ENCODE measurements at regions not wholly inside any gene's neighbourhood (a gene's known extent, or its start where the extent isn't known, plus 50 kb on each side); places are given as distances from the start of the nearest gene placed in this dataset.
"Not testable (repeated sequence)": the region's sequence is repeated elsewhere in the genome, so short reads cannot be mapped to it uniquely, and the experiment has no call there.

DNA sequence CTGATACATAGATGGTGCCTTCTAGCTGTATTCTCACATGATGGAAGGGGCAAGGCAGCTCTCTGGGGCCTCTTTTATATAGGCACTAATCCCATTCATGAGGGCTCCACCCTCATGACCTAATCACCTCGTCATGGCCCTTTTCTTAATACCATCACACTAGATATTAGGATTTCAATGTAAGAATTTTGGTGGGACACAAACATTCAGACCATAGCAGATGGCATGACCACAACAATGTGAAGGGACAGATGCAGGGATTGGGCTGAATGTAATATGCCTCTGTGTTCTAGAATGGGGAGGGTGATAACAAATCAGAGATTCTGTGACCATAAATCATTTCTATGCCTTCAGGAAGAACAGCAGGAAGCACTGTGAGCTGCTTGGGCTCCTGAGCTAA is 145.8 kb downstream of the LCA5 start:
- FAIRE-seq, result no peak

GRCh38 chr6:79385893-79386292 is 151.3 kb downstream of the LCA5 start:
- no peak for FAIRE-seq

DNA sequence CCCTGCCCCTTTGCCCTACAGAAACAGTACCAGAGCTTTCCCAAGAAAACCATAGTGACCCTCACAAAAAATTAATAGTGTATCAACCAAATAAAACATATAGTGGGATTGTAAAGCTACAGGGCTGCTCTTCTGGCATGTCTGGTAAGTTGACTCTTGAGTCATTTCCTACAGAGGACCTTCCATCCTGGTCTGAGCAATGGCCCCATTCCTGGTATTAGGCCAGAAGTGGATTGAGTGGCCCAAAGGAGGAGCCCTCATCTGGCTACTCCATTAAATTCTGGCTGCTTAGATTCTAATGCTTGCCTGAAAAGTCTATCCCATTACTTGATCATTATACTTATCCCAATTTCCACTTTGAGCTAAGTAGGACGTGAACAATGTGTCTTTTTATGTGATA is 150.9 kb upstream of the HMGN3 start:
- no peak for FAIRE-seq

- no peak for FAIRE-seq
Observed at GRCh38 chr6:79384845-79385244, 150.4 kb upstream of the HMGN3 start.

DNA sequence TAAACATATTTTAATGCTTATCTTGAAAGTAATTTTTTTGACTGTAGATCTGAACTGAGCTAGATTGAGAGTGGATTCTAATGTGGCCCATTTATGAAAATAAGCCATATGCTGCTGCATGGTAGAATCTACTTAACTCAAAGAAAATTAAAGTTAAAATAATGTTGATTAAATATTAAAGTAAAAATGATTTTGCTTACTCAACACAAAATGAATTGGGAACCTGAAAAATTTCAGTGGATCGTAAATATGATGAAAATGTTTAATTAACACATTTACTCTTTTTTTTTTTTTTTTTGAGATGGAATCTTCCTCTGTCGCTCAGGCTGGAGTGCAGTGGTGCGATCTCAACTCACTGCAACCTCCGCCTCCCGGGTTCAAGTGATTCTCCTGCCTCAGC is 144.5 kb upstream of the HMGN3 start:
- no peak for FAIRE-seq

DNA sequence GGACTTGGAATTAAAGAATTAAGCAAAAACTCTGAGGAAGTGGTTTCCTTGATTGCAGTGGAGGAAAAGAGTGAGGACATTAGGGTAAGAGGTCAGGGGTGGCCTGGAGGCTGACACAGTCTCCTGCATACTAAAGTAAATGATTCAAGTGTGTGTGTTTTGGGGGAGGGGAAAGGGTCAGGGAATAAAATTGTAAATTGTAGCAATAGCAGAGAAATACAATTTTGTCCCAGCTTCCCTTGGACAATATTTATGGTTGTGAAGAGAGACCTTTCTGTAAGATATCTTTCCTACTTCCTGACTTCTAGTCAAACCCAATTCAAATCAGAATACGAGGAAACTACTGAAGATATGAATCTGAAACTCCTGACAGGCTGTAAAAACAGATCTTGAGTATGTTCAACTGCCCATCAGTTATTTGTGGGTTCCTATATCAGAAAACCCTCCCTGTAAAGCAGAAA is 143.4 kb upstream of the HMGN3 start:
- no peak for FAIRE-seq

DNA sequence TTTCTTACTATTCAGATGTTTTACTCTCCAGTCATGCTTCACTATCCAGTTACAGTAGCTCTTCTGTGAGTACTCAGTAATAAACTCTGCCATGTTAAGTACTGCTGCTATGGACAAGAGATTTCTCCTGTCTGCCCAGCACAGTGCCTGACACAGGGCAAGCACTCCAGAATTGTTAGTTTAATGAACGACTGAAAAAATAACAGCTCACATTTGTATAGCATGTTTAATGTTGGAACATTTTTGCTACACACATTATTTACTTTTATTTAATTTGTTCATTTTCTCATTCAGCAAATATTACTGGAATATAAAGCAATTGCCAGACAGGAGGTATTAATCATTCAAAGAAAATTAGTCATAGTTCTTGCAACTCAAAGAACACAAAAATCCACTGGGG is 142.6 kb upstream of the HMGN3 start:
- FAIRE-seq, result no peak

- FAIRE-seq, result no peak
Observed at GRCh38 chr6:79375635-79376337, 141.3 kb upstream of the HMGN3 start.

DNA sequence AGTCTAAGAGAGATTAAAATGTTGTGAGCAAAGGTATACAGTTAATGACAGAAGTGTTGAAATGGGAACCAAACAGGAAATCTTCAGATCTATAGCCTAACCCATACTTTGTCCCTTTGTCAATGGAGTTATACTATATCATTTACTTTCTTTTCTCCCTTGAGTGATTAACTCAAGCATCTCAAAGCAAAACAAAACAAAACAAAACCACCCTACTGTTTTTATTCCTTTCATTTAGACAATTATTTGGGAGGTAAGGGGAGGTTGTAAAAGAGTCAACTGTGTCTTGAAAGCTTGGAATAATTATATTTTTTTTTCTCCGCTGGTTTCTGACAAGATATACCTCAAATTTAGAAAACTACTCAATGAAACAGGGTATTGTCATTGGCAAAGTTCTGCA is 139.8 kb upstream of the HMGN3 start:
- no peak for FAIRE-seq

GRCh38 chr6:79373880-79374279 is 139.4 kb upstream of the HMGN3 start:
- no peak for FAIRE-seq

GRCh38 chr6:79373246-79373645 is 138.8 kb upstream of the HMGN3 start:
- FAIRE-seq, result no peak

DNA sequence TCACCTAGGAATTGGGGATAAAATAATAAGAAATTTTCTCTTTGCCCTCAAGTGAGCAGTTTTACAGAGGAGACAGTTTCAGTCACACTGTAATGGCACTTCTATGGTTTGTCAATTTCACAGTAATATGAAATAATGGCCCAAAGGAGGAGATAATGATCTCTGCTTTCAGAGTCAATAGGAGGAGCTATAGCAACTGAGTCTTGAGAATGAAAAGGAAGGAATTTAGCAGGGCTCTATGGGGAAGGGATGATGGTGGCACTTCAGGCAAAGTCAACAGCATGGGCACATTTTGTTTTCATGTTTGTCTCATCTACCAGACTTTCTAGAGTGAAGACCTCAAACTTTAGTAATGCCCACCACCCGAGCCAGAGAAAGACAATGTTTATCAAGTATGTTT is 138.3 kb upstream of the HMGN3 start:
- no peak for FAIRE-seq

- FAIRE-seq, result no peak
Observed at GRCh38 chr6:79369026-79369425, 134.5 kb upstream of the HMGN3 start.

DNA sequence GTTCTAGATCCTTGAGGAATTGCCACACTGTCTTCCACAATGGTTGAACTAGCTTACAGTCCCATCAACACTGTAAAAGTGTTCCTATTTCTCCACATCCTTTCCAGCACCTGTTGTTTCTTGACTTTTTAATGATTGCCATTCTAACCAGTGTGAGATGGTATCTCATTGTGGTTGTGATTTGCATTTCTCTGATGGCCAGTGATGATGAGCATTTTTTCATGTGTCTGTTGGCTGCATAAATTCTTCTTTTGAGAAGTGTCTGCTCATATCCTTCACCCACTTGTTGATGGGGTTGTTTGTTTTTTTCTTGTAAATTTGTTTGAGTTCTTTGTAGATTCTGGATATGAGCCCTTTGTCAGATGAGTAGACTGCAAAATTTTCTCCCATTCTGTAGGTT is 129.0 kb upstream of the HMGN3 start:
- not testable (repeated sequence) for FAIRE-seq

DNA sequence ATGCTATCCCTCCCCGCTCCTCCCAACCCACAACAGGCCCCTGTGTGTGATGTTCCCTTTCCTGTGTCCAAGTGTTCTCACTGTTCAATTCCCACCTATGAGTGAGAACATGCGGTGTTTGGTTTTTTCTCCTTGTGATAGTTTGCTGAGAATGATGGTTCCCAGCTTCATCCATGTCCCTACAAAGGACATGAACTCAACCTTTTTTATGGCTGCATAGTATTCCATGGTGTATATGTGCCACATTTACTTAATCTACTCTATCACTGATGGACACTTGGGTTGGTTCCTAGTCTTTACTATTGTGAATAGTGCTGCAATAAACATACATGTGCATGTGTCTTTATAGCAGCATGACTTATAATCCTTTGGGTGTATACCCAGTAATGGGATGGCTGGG is 126.6 kb upstream of the HMGN3 start:
- FAIRE-seq, result not testable (repeated sequence)

- no peak for FAIRE-seq
Observed at GRCh38 chr6:79353226-79353625, 118.7 kb upstream of the HMGN3 start.

GRCh38 chr6:79338493-79338892 is 104.0 kb upstream of the HMGN3 start:
- FAIRE-seq, result no peak

DNA sequence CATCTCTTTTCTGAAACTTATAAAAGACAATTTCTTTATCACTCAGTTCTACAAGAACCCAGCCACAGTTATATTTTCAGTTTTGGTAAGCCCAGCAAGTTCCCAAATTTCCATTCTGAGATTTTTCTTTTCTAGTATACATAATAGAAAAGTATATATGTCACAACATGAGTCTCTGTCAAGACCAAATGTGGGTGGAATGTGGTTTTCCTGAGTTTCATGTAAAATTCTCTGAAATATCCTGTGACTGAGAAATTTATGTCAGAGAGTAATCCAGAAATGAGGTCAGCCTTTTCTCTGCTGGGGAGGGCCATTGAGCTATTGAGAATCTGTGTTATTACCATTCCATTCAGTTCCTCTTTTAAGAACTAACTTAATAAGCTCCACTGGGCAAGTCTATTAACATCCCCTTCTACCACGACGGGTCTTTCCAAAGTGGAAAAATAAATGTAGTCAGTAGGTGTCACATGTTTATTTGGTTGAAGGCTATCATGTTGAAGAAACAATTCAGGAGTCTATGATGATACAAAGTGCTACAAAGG is 100.7 kb upstream of the HMGN3 start:
- FAIRE-seq, result no peak

DNA sequence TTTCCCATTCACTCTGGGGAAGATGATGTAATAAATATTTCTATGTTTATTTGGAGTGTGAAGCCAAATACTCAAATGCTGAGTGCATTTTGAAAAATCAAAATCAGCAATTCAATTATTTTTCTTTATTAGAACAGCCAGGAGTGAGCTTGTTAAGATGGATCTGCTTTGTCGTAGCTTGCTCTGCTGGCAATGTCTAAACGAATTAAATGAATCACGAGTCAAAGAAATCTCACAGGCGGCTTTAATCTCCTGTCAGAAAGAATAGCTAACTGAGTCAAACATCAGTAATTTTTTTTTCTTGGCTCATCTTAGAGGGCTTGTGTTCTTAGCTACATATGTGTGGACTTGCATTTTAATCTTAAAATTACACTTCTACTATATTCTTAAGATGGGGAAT is 100.2 kb upstream of the HMGN3 start:
- FAIRE-seq, result no peak

DNA sequence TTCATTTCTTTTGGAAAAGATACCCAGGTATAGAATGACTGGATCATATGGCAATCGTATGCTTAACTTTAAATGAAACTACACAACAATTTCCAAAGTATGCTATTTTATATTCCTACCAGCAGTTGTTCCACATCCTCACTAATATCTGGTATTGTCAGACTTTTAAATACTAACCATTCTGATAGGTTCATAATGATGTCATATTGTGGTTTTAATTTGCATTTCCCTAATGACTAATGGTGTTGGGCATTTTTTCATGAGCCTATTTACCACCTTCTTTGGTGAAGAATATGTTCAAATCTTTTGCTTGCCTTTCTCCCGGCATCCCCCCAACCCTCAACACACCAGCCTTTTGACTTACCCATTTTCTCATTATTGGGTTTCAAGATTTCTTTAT is 96.2 kb upstream of the HMGN3 start:
- FAIRE-seq, result no peak

DNA sequence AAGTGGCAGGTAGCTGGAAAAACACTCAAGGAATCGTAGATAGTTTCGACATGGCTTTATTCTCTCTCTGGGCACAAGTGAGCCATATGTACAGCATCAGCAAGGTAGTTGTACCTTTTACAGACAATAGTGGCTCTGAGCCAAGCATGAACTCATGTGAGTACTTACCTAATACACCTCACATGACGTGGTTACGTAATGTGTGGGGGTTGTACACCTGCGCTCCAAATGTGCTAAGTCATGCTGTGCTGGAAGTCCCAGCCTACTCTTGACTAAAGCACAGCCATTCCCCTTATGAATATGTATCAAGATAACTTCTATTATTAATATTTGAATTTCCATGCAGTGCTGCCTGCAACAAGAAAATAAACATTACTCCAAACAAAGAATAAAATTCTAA is 78.8 kb upstream of the HMGN3 start:
- FAIRE-seq, result no peak

DNA sequence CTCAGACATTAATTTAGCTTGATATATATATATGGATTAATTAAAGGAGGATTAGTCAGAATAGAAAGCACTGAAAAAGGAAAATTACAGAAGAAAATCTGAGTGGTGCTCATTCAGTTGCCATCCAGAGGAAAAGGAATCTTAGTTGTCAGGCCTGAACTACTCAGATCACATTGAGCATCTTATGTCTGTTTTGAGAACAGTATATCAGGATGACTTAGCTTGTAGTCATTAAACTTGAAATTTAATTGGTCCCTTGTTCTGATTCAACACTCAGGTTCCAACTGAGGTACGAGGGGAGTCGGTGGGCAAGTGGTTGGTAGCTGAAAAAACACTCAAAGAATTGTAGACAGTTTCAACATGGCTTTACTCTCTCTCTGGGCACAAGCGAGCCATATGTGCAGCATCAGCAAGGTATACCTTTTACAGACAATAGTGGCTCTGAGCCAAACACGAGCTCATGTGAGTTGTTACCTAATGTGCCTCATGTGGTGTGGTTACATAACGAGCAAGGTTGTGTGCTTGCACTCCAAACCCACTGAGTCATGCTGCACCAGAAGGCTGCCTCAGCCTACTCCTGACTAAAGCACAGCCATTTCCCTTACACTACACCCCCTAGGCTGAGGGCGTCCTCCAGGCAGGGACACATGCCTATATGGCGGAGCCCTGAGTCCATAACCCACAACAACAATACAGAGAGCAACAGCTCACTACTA is 73.0 kb upstream of the HMGN3 start:
- FAIRE-seq, result no peak

DNA sequence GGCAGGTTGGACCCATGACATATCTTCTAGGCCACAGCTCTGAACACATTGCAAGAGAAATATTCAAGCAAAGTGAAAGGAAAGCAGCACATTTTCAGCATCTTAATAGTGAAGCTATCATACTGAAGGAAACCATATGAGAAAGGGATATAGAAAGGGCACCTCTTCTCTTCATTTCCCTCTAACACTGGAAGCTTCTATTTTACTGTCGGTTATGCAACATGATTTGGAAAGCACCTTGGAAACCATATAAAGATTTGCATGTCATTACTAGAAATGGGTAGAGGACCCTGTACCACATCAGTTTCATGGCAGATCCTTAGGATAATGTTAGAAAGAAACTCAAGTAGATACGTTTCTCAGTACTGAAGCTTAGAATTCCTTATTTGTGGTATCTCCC is 70.5 kb upstream of the HMGN3 start:
- FAIRE-seq, result no peak

DNA sequence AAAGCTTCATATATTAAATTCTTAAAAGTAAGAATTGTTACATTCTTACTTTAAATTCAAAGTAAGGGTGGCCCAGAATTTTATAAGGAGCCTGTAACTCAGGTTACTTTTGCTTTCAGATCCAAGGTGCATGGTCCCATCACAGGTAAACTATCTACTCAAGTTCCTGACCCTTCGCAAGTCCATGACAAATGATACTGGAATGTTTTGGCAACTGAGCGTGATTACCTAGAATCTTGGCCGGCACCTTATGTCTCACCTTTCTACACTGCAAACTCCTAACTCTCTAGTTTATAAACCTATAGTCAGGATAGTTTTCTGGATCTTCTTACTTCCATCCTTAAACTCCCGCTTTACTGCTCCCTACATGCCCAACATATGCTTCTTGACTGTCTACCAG is 67.9 kb upstream of the HMGN3 start:
- FAIRE-seq, result no peak

DNA sequence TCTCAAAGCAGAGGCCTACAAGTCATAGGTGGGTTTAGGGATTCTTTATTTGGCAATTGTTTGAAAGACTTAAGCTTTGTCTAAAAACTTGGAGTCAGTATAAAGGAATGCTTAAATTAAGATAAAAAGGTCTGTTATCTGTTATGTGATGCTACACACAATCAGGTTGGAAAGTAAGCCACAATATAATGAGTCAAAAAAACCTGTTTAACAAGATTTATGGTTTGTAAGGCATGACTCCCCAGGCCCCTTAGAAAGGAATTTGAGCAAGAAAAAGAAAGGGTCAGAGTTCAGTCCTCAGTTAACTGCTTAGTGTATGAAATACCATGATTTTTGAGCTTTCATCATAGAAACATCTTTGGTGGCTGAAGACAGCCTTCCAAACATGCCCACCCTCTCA is 66.8 kb upstream of the HMGN3 start:
- no peak for FAIRE-seq
